Stimulated activated CD8-positive, alpha-beta memory T cell treated with anti-CD3 and anti-CD28 coated beads, Interleukin-7, amount 100 ng/mL, for 1 hour (primary cell): ENCODE measurements at regions not wholly inside any gene's neighbourhood (a gene's known extent, or its start where the extent isn't known, plus 50 kb on each side); places are given as distances from the start of the nearest gene placed in this dataset.
"Not testable (repeated sequence)": the region's sequence is repeated elsewhere in the genome, so short reads cannot be mapped to it uniquely, and the experiment has no call there.

Experiments
- DNase-seq, 2 donors: peaks; one replicate each; pipeline ENCODE4 v3.0.0-alpha.2; 2020; ENCODE audit warnings: low read depth in 2 of 2

DNA sequence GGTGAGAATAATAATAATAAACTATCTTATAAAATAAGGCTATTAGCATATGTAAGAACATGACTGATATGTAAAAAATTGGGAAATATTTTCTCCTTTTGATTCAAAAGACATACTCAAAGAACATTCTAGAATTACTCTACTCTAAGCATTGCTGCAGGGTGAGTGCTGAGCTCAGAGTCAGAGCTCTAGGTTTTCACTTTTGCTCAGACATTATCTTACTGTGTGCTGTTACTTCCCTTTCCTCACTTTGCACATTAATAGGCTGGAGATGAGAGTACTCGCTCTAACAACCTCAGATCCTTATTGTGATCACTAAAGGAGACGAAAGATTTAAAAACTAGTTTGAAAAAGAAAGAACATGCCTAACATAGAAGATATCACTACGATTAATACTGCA, 99.4 kb upstream of the C9orf72 start:
- no peak for DNase-seq

DNA sequence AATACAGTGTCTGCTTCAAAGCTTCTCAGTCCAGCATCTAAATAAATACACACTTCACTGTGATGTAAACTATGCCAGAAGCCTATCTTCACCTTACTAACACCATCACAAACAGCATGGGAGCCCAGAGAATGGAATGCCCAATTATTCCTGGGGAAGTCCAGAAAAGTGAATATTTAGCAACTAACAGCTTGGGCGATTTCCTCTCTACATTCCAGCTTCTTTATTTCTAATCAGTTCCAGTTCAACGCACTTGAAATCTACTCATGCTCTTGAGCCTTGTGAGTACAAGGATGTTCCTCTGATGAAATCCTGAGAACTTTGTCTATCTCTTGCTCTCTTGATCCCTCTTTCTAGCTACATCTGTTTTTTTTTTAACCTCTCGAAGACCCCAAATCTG, 100.4 kb upstream of the C9orf72 start:
- DNase-seq, result no peak

GRCh38 chr9:27675354-27675753, 102.1 kb upstream of the C9orf72 start:
- no peak for DNase-seq

DNA sequence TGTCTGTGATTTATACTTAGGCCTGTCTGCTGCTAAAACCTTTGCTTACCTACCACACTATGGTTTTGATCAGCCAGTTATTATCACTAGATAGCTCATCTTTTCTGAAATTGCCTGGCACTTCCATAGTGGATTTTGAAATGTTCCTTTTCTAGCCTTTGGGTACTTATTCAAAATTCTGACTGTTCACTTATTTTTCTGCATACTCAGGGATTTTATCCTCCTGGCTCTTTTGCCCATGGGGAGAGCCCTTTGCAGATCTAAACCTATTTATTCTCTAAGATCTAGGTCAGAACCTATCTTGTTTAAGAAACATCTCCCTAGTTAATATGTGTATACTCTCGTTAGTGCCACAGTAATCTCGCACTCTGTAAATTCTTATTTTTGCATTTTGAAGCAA, 103.5 kb upstream of the C9orf72 start:
- DNase-seq, result no peak

- DNase-seq, result no peak
Measured at GRCh38 chr9:27679338-27679737, 106.1 kb upstream of the C9orf72 start.

DNA sequence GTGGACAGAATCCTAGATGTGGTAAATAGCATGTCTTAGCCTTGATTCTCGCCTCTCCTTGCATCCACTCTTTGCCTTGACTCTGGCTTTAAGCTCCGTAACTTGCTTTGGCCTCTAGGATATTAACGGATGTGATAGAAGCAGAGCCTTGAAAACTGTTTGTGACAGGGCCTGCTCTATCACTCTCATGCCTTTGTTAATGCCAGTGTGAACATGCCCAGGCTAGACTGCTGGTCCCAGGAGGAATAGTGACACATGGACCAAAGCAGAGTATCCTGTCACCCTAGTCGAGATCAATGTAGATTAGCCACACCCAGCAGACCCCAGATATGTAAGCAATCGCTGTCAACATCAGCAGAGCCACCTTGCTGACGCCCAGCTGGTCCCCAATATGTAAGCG, 109.9 kb upstream of the C9orf72 start:
- DNase-seq, result no peak

- no peak for DNase-seq
Measured at GRCh38 chr9:27688954-27689353, 115.7 kb upstream of the C9orf72 start.

DNA sequence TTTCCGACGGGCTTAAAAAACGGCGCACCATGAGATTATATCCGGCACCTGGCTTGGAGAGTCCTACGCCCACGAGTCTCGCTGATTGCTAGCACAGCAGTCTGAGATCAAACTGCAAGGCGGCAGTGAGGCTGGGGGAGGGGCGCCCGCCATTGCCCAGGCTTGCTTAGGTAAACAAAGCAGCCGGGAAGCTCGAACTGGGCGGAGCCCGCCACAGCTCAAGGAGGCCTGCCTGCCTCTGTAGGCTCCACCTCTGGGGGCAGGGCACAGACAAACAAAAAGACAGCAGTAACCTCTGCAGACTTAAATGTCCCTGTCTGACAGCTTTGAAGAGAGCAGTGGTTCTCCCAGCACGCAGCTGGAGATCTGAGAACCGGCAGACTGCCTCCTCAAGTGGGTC, 117.5 kb upstream of the C9orf72 start:
- DNase-seq, result not testable (repeated sequence)

GRCh38 chr9:27699621-27700020, 126.3 kb upstream of the C9orf72 start:
- no peak for DNase-seq

- DNase-seq, result no peak
Measured at GRCh38 chr9:27701016-27701415, 127.7 kb upstream of the C9orf72 start.

- no peak for DNase-seq
Measured at GRCh38 chr9:27701587-27701986, 128.3 kb upstream of the C9orf72 start.

DNA sequence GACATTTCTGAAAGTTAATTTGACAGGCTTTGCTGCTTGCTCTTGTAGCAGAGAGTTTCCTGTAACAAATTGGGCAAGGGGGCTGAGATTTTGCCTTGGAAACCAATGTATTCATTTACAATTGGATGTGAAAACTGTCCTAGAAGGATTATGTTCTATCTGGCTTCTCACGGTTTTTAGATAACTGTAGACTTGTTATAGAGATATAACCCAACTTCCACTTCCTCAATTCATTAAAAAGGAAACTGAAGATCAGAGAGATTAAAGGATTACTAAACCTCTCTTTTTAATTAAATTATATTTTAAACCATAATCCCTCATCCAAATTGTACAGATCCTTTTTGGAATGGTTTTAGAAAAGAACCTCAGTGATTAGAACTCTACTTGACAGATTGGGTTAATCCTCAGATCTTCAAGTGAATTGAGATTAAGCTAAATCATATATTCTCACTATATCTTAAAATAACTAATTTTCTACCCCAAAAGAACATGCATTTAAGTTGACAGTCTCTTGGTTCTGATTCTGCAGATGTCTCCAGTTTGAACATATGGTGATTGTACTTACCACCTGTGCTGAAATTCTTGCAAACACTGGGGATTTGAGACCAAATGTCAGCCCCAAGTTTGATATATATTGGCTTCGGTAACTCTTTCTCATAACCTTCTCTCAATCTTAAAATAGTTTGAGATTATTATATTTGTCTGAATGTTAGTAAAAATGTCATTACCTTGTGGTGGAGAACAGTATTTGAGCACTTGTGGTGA, 130.1 kb upstream of the C9orf72 start:
- no peak for DNase-seq

GRCh38 chr9:27711241-27711640, 138.0 kb upstream of the C9orf72 start:
- no peak for DNase-seq

DNA sequence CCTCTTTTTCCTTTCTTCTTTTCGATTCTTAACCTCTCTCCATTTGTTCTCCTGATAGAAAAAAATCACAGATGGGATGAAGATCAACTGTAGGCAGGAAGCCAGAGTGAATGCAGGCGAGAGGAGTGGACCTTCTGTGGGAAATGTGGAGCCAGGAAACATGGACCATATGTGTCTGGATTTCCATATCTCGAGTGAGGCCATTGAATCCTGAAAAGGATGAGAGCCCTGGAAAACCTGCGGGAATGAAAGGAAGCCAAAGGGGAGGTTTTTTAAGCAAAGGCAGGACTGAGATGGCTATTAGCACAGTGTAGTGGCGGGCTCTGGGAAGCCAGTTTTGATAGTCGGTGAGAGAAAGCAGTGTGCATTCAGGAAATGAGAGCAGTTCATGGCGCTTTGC, 139.5 kb upstream of the C9orf72 start:
- DNase-seq, result no peak

DNA sequence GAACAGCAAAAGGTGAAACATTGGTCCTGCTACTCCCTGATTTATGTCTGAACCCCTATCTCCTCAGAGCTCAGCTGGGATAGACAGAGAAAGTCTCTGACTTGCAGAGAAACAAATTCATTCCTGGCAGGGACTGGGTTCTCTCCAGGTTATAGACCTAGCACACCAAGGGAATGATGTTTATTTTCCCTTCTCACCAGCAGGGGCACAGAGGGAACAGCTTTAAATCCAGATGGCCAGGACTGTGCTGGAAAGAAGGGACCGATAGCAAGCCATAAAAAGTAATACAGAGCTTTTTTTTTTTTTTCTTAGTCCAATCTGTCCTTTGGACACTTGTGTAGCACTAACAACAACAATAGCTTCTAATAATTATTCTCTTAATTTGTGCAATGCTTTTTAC, 141.1 kb upstream of the C9orf72 start:
- DNase-seq, result no peak

DNA sequence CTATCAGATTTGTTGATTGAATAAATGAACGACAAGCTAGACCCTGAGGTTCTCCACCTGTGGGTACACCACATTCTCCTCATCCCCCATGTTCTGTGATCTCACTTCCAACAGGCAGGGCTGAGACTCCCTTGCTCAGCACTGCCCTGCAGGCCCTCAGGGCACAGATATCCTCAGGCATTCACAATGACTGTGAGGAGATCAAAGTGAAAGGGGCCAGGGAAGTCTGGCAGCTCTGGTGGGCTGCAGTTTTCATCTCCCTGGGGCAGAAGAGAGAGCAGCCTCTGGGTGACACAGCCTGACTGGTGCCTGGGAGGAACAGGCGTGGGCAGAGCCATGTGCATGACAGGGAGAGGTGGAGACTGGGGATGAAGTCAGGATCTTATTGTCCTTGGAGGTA, 142.4 kb upstream of the C9orf72 start:
- no peak for DNase-seq

DNA sequence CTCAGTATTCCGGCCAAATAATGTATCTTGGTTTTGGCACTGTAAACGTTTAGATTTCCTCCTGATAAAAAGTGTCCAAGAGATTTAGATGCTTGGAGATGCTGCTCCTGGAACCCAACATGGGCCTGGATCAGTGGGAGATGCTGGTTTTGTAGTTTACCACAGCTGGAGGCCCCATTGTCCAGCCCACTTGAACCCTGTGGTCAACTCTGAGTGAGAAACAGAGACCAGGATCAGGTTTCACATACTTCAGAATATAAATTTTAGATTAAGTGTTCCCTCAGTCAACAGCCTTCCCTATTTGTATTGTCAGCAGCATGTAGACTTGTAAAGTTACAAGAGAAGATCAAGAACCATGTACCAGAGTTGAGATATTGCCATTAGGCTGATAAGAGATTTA, 144.7 kb upstream of the C9orf72 start:
- no peak for DNase-seq

DNA sequence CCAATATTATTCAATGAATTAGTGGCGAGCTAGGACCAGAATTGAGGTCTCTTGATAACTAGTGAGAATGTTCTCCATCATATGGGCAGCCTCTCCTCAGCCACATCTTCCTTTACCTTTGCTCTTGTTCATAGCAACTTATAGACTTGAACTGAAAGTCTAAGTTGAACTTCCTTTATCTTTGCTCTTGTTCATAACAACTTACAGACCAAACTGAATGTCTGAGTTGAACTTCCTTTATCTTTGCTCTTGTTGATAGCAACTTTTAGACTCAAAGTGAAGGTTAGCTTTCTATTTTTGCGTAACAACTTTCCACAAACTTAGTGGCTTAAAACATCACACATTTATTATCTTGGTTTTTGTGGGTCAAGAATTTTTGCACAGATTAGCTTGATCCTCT, 146.4 kb upstream of the C9orf72 start:
- no peak for DNase-seq

- no peak for DNase-seq
Measured at GRCh38 chr9:27722866-27723265, 149.6 kb upstream of the C9orf72 start.

DNA sequence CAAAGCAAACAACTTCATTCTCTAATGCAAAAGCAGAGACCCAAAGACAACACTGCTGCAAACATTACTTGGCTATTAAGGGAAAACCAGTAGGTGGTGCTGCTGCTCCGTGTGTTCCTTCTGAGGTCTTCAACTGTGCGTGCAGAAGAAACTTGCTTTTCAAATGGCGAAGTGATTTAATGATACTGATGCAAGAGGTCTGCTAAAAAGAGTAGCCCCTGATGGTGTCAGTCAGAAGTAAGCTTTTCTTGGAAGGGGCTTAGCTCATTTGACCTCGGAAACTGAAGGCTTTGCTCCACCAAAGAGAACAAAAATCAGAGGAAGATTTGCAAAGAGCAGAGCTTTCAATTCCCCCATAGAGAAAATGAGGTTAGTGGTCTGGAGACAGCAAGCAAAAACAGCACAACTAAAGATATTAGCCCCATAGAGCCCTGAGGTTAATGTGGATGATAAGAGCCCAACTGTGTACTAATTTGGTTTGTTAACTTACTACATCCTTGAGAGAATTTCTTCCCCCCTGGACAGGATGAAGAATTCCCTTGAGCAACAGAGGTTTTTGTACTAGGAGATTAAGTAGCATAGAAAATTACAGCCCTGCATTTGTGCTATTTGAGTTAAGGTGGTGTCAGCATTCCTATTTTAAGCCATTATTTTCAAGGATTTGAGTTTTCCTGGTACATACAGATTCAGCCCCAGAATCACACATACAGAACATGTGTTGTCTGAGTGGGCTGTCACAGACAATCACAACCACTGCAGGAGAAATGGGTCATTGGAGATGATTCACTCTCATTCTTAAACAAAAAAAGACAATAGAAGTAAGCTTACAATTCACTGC, 153.2 kb upstream of the C9orf72 start:
- DNase-seq, result peak in 1 of 2 donors; percentile 12

- no peak for DNase-seq
Measured at GRCh38 chr9:27732494-27732893, 159.2 kb upstream of the C9orf72 start.

DNA sequence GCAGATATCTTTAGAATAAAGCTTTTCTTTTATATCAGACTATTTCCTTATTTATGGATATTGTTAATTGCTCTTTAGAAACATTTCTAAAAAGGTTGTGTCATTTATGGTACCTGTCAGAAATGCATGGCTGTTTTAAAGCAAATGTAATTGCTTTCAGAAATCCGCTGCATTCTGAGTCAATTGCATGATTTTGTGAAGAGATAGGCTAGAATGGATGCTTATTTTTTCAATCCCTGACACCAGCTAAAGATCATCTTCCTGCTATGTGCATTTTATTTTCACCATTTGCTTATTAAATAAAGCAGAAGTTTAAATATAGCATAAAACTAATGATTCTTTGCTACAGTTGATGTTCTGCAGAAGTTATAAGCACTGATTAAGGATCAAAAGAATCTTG, 170.2 kb upstream of the C9orf72 start:
- DNase-seq, result no peak

DNA sequence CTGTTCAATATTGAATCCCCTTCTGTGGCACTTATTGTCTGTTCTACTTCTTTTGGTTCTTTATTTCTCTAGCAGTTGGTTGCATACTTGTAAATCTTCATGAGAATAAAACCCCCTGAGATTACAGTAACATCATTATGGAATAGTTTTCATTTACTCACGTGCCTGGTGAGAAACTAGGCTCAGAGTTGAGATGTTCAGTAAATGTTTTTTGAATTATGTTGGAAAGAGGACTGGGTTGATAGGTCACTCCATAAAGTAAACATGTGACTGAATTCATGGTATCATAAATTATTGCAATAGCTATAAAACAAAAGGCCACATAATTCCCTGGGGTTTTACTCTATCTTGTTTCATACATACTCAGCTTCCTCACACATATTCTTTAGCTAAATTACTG, 174.2 kb upstream of the C9orf72 start:
- DNase-seq, result no peak
